ENCODE measurements at regions not wholly inside any gene's neighbourhood (a gene's known extent, or its start where the extent isn't known, plus 50 kb on each side); places are given as distances from the start of the nearest gene placed in this dataset.

DNA sequence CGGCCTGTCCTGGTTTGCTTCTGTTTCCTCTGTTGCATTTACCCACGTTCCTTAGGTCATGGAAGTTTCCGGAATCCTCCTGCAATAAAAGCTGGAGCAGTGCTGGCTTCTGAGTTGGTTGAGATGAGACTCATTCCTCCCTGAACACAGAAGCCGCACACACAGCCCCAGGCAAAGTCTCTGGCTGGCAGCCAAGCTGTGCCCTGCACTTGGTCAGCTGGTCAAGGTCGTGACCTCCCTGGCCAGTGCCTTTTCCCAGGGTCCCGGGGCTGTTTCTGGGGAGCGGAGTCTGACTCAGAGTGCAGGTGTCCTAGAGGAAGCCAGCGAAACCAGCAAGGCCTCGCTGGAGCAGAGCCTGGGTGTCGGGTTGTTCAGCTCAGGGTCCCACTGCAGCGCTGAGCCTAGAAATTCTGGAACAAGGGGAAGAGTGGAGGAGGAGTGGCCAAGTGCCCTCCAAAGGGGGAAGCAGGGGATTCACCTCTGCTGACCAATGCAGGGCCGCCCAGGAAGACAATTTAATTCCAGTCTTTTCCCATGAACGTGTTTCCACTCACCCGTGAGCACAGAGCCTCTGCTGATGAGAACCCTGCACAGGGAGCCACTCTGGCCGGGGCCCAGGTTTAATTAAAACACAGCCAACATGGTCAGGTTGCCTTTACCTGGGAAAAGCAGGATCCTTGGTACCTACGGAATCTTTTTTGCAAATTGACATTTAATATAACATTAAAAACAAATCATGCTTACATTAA, 245.5 kb upstream of the PPP2R2D start:
- H3K4me3 ChIP-seq, result no peak overlapping the region
- TF ChIP-seq EZH2phosphoT487 (IDR thresholded peaks at IDR 0.05; ENCODE audit: low read depth, severe bottlenecking, unreplicated experiment) (no peak), EZH2 (IDR thresholded peaks at IDR 0.05; ENCODE audit: borderline replicate concordance) (no peak), CTCF (IDR thresholded peaks at IDR 0.05; ENCODE audit: poor library complexity) (no peak)
- H3K27me3 ChIP-seq, result peaks cover 12% of the 10 kb centered on the region
- H3K4me1 ChIP-seq (ENCODE audit: insufficient read depth), result no peaks in the 10 kb centered on the region
- no peaks in the 10 kb centered on the region for H3K9me3 ChIP-seq (ENCODE audit: low read depth)
- H3K36me3 ChIP-seq (replicated peaks; ENCODE audit: insufficient read depth, low read depth), result no peaks in the 10 kb centered on the region
- H2AFZ ChIP-seq, result no peak overlapping the region
- no peak overlapping the region for H3K27ac ChIP-seq
- no peaks in the 10 kb centered on the region for H3K9me2 ChIP-seq (replicated peaks; ENCODE audit: insufficient read depth)
- H3K79me2 ChIP-seq, result no peaks in the 10 kb centered on the region
- WGBS (ENCODE audit: low lambda C conversion rate, missing lambda C conversion rate), result 67% methylated on average over 16 of the region's 16 CpGs
- no peaks in the 10 kb centered on the region for H4K20me1 ChIP-seq (ENCODE audit: insufficient read depth, poor library complexity, severe bottlenecking)
- DNase-seq (ENCODE audit: low spot score), result peak; percentile 22
- H3K4me2 ChIP-seq, result no peak overlapping the region

DNA sequence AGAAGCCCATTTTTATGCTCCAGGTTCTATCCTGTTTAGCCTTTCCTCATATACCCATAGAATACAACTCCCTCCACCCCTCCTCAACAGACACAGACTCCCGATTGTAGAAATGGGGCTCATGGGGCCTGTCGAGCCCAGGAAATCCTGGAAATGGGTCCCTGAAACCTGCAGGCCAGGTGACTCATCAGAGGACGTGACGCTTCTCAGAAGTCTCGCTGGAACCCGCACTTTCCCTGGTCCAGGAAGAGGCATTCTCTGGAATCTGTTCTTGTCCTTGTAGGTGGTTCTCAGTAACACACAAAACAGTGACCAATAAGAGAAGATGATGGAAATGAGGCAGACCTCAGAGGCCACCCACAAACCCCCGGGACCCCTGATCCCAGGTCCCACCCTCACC, 244.8 kb upstream of the PPP2R2D start:
- H4K20me1 ChIP-seq (ENCODE audit: insufficient read depth, poor library complexity, severe bottlenecking), result no peaks in the 10 kb centered on the region
- peaks cover 12% of the 10 kb centered on the region for H3K27me3 ChIP-seq
- no peaks in the 10 kb centered on the region for H3K36me3 ChIP-seq (replicated peaks; ENCODE audit: insufficient read depth, low read depth)
- H3K79me2 ChIP-seq, result no peaks in the 10 kb centered on the region
- H3K27ac ChIP-seq, result no peak overlapping the region
- 94% methylated on average over 7 of the region's 7 CpGs for WGBS (ENCODE audit: low lambda C conversion rate, missing lambda C conversion rate)
- no peaks in the 10 kb centered on the region for H3K9me2 ChIP-seq (replicated peaks; ENCODE audit: insufficient read depth)
- no peaks in the 10 kb centered on the region for H3K4me1 ChIP-seq (ENCODE audit: insufficient read depth)
- DNase-seq (ENCODE audit: low spot score), result no peak
- no peak for TF ChIP-seq EZH2 (IDR thresholded peaks at IDR 0.05; ENCODE audit: borderline replicate concordance)
- no peak for TF ChIP-seq CTCF (IDR thresholded peaks at IDR 0.05; ENCODE audit: poor library complexity)
- no peak for TF ChIP-seq EZH2phosphoT487 (IDR thresholded peaks at IDR 0.05; ENCODE audit: low read depth, severe bottlenecking, unreplicated experiment)
- no peak overlapping the region for H2AFZ ChIP-seq
- no peak overlapping the region for H3K4me2 ChIP-seq
- H3K9me3 ChIP-seq (ENCODE audit: low read depth), result no peaks in the 10 kb centered on the region
- H3K4me3 ChIP-seq, result no peak overlapping the region

GRCh38 chr10:131656431-131656841, 244.4 kb upstream of the PPP2R2D start:
- H2AFZ ChIP-seq, result no peak overlapping the region
- H3K79me2 ChIP-seq, result no peaks in the 10 kb centered on the region
- WGBS (ENCODE audit: low lambda C conversion rate, missing lambda C conversion rate), result 95% methylated on average over 9 of the region's 9 CpGs
- H3K27ac ChIP-seq, result no peak overlapping the region
- H3K9me3 ChIP-seq (ENCODE audit: low read depth), result no peaks in the 10 kb centered on the region
- no peaks in the 10 kb centered on the region for H3K36me3 ChIP-seq (replicated peaks; ENCODE audit: insufficient read depth, low read depth)
- H3K4me2 ChIP-seq, result no peak overlapping the region
- no peaks in the 10 kb centered on the region for H4K20me1 ChIP-seq (ENCODE audit: insufficient read depth, poor library complexity, severe bottlenecking)
- DNase-seq (ENCODE audit: low spot score), result no peak
- no peaks in the 10 kb centered on the region for H3K4me1 ChIP-seq (ENCODE audit: insufficient read depth)
- H3K9me2 ChIP-seq (replicated peaks; ENCODE audit: insufficient read depth), result no peaks in the 10 kb centered on the region
- peaks cover 10% of the 10 kb centered on the region for H3K27me3 ChIP-seq
- TF ChIP-seq EZH2phosphoT487 (IDR thresholded peaks at IDR 0.05; ENCODE audit: low read depth, severe bottlenecking, unreplicated experiment), result no peak
- TF ChIP-seq EZH2 (IDR thresholded peaks at IDR 0.05; ENCODE audit: borderline replicate concordance), result no peak
- no peak for TF ChIP-seq CTCF (IDR thresholded peaks at IDR 0.05; ENCODE audit: poor library complexity)
- no peak overlapping the region for H3K4me3 ChIP-seq
